Calu3 (cell line): ENCODE measurements at regions not wholly inside any gene's neighbourhood (a gene's known extent, or its start where the extent isn't known, plus 50 kb on each side); places are given as distances from the start of the nearest gene placed in this dataset.

Source experiments
- BruUV-seq: library from RNA; stranded (reverse); fragments of 400-500 nt; replicated peaks from 2 replicates; lab custom pipeline; 2021; lab: Mats Ljungman, UMichigan
- CTCF ChIA-PET: fragments of 300-600 bp; sonication (Branson Sonifier 250); formaldehyde crosslinking; loops from one replicate; lab custom pipeline; 2022; ENCODE audit warnings: antibody characterized with exemption; lab: Charles Lee
- DNase-seq: peaks from one replicate; pipeline ENCODE4 v3.0.0; 2022
- H3K27ac Mint-ChIP-seq: one replicate; pipeline ENCODE4 v1.8.0; 2022; ENCODE audit warnings: mixed read lengths; ENCODE audit not compliant: unreplicated experiment
- H3K27me3 Mint-ChIP-seq: one replicate; pipeline ENCODE4 v1.8.0; 2022; ENCODE audit warnings: mixed read lengths; ENCODE audit not compliant: unreplicated experiment
- H3K36me3 Mint-ChIP-seq: one replicate; pipeline ENCODE4 v1.8.0; 2022; ENCODE audit warnings: mild to moderate bottlenecking, moderate library complexity, mixed read lengths; ENCODE audit not compliant: insufficient read depth, unreplicated experiment
- H3K4me1 Mint-ChIP-seq: one replicate; pipeline ENCODE4 v1.8.0; 2022; ENCODE audit warnings: mild to moderate bottlenecking, low read depth, mixed read lengths; ENCODE audit not compliant: unreplicated experiment
- H3K4me3 Mint-ChIP-seq: one replicate; pipeline ENCODE4 v1.8.0; 2022; ENCODE audit warnings: mild to moderate bottlenecking, low read depth, moderate library complexity, mixed read lengths; ENCODE audit not compliant: unreplicated experiment
- H3K9me3 Mint-ChIP-seq: one replicate; pipeline ENCODE4 v1.8.0; 2022; ENCODE audit warnings: low read depth, mixed read lengths; ENCODE audit not compliant: unreplicated experiment
- intact Hi-C: fragments of 100-400 bp; cut with micrococcal nuclease; formaldehyde crosslinking; loops from one replicate; pipeline ENCODE4 v1.10.0; 2022; ENCODE audit not compliant: unreplicated experiment
- TF ChIP-seq, protein P1 (sequence below): fragments of 200-600 bp; IDR thresholded peaks from one replicate; pipeline ENCODE4 v1.8.0; 2022; ENCODE audit warnings: antibody characterized with exemption; ENCODE audit not compliant: unreplicated experiment

DNA sequence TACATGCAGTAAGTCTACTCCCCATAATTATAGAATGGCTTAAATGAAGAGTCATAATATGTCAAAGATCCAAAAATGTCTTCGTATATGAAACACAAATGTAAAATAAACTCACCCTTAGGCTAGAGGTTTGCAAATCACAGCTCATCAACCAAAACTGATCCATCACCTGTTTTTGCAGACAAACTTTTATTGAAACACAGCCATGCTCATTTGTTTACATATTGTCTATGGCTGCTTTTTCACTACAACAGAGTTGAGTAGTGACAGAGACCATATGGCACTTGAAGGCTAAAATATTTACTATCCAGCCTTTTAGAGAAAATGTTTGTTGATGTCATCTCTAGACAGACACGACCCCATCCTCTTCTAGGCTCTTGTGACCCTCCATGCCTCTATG is 64.5 kb upstream of the GEMIN8 start:
- H3K4me1 Mint-ChIP-seq, result no peaks in the 10 kb centered on the region
- intact Hi-C loops, result no loop called here
- H3K36me3 Mint-ChIP-seq, result no peaks in the 10 kb centered on the region
- H3K27me3 Mint-ChIP-seq, result no peaks in the 10 kb centered on the region
- no TSS peak for BruUV-seq
- no peak overlapping the region for H3K4me3 Mint-ChIP-seq
- H3K27ac Mint-ChIP-seq, result no peak overlapping the region
- CTCF ChIA-PET, result no interaction called here
- no peaks in the 10 kb centered on the region for H3K9me3 Mint-ChIP-seq
- no peak for DNase-seq
- TF ChIP-seq, protein P1, sequence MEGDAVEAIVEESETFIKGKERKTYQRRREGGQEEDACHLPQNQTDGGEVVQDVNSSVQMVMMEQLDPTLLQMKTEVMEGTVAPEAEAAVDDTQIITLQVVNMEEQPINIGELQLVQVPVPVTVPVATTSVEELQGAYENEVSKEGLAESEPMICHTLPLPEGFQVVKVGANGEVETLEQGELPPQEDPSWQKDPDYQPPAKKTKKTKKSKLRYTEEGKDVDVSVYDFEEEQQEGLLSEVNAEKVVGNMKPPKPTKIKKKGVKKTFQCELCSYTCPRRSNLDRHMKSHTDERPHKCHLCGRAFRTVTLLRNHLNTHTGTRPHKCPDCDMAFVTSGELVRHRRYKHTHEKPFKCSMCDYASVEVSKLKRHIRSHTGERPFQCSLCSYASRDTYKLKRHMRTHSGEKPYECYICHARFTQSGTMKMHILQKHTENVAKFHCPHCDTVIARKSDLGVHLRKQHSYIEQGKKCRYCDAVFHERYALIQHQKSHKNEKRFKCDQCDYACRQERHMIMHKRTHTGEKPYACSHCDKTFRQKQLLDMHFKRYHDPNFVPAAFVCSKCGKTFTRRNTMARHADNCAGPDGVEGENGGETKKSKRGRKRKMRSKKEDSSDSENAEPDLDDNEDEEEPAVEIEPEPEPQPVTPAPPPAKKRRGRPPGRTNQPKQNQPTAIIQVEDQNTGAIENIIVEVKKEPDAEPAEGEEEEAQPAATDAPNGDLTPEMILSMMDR, result no peak

DNA sequence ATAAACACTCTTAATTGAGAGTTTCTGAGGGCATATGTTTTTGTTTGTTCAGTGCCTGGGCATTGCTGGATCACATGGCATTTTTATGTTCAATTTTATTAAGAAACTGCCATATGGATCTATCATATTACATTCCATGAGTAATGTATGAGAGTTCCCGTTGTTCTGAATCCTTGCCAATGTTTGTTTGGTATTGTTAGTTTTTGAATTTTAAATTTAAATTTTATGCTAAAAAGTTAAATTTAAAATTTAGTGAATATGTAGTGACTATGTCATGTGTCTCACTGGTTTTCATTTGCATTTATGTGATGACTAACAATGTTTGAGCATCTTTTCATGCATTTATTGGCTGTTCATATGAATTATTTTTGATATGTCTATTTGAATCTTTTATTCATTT is 54.8 kb upstream of the GEMIN8 start:
- no peak for DNase-seq
- Mint-ChIP-seq H3K4me1 (no peaks in the 10 kb centered on the region), H3K27me3 (peaks cover 13% of the 10 kb centered on the region), H3K9me3 (no peaks in the 10 kb centered on the region), H3K27ac (no peak overlapping the region), H3K4me3 (no peak overlapping the region), H3K36me3 (no peaks in the 10 kb centered on the region)
- intact Hi-C loops, result no loop called here
- CTCF ChIA-PET, result no interaction called here
- no TSS peak for BruUV-seq
- TF ChIP-seq, protein P1, result no peak

DNA sequence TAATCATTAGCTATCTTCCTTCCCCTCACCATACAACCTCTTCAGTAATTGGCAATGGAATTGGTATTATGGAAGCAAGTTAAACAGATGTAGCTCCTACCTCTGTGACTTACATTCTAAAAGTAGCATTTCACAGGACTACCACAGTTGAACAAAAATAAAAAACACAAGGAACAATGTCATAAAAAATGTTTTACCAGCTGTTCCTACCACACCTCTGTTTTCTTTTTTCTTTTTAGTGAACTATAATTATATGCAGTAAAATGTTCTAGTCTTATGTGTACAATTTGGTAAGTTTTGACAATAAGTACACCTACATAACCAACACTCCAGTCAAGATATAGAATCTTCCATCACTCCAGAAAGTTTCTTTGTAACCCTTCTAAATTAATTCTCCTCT is 54.1 kb upstream of the GEMIN8 start:
- H3K4me3 Mint-ChIP-seq, result no peak overlapping the region
- no peaks in the 10 kb centered on the region for H3K4me1 Mint-ChIP-seq
- intact Hi-C loops, result no loop called here
- no peaks in the 10 kb centered on the region for H3K36me3 Mint-ChIP-seq
- no TSS peak for BruUV-seq
- CTCF ChIA-PET, result no interaction called here
- no peak overlapping the region for H3K27ac Mint-ChIP-seq
- H3K9me3 Mint-ChIP-seq, result no peaks in the 10 kb centered on the region
- no peak for DNase-seq
- H3K27me3 Mint-ChIP-seq, result peaks cover 13% of the 10 kb centered on the region
- TF ChIP-seq, protein P1, result no peak

DNA sequence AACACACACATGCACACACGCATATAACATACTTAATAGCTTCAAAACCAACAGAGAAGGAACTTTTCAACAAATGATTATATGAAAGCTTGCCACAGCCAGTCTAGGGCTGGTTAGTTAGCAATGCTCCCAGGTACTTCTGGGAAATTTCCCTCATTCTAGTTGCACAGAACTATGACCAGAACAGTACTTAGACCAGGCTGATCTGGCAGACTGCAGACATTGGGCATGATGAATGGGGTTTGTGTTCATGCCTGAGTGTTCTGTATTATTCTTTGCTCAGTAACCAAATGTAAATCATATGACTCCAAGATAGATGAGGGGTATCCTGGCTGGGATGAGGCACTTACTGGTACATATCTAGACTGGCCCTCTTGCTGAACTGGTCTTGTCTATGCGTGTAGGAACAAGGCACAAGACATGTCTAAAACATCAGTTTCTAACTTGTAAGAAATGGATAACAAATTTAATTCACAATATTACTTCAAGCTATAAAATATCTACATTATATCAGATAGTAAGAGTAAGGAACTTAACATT is 50.3 kb upstream of the GEMIN8 start:
- CTCF ChIA-PET, result no interaction called here
- BruUV-seq, result no TSS peak
- no peak overlapping the region for H3K4me3 Mint-ChIP-seq
- DNase-seq, result no peak
- H3K27ac Mint-ChIP-seq, result no peak overlapping the region
- no peaks in the 10 kb centered on the region for H3K27me3 Mint-ChIP-seq
- no peaks in the 10 kb centered on the region for H3K36me3 Mint-ChIP-seq
- no peaks in the 10 kb centered on the region for H3K9me3 Mint-ChIP-seq
- intact Hi-C loops, result no loop called here
- TF ChIP-seq, protein P1, result no peak
- H3K4me1 Mint-ChIP-seq, result no peaks in the 10 kb centered on the region
